MG63 (cell line): ENCODE measurements at regions not wholly inside any gene's neighbourhood (a gene's known extent, or its start where the extent isn't known, plus 50 kb on each side); places are given as distances from the start of the nearest gene placed in this dataset.
"Not testable (repeated sequence)": the region's sequence is repeated elsewhere in the genome, so short reads cannot be mapped to it uniquely, and the experiment has no call there.

Experiments
- DNase-seq: peaks from one replicate; pipeline ENCODE4 v3.0.0-alpha.2; 2020
- H3K27me3 ChIP-seq: fragments of 250-450 bp; sonication (Bioruptor Pico); 2 replicates; pipeline ENCODE4 v1.5.1; 2020; ENCODE audit warnings: mild to moderate bottlenecking, moderate library complexity
- H3K36me3 ChIP-seq: fragments of 250-450 bp; sonication (Bioruptor Pico); 2 replicates; pipeline ENCODE4 v1.5.1; 2020; ENCODE audit warnings: mild to moderate bottlenecking, moderate library complexity
- H3K4me3 ChIP-seq: fragments of 250-450 bp; sonication (Bioruptor Pico); 2 replicates; pipeline ENCODE4 v1.5.1; 2020; ENCODE audit warnings: mild to moderate bottlenecking, moderate library complexity
- H3K9me3 ChIP-seq: fragments of 250-450 bp; sonication (Bioruptor Pico); 2 replicates; pipeline ENCODE4 v1.5.1; 2020; ENCODE audit warnings: mild to moderate bottlenecking, moderate library complexity

DNA sequence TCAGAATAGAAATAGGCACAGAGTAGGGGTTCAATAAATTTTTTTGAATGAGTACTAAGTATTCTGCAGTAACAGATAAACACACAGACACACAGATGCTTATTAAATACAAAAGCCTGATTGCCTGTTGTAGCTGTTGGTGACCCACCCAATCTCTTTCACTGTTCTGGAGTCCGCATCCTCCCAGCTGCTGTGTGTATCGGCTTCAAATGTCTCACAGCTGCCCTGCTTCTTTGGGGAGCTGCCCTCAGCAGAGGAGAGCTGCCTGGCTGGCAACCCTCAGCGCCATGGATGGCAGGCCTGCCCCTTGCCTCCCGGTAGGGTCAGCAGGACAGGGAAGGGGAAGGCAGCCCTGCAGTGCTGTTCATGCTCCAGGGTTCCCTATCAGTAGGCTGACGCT is 50.5 kb upstream of the PRNP start:
- no peaks in the 10 kb centered on the region for H3K27me3 ChIP-seq
- DNase-seq: no peak
- H3K36me3 ChIP-seq: no peaks in the 10 kb centered on the region
- no peaks in the 10 kb centered on the region; the same call in 1 of the 2 replicates for H3K9me3 ChIP-seq
- no peak overlapping the region for H3K4me3 ChIP-seq

DNA sequence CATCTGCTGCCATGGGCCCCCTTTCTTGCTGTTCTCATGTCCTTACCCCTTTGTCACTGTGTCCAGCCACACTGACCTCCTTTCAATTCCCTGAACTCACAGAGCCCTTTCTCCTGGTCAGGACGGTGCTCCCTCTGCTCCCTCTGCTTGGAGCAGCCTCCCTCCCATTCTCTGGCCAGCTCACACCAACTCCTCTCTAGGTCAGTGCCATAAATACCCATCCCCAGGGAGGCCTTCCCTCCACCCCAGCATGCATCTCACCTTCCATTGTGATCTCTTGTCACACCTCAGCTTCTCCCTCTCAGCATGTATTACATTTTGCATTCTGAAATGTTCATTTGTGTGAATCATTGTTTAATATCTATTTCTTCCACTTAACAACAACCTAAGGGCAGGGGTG is 50.9 kb upstream of the PRNP start:
- no peak for DNase-seq
- Histone ChIP-seq H3K4me3 (no peak overlapping the region), H3K36me3 (no peaks in the 10 kb centered on the region), H3K27me3 (no peaks in the 10 kb centered on the region), H3K9me3 (no peaks in the 10 kb centered on the region; the same call in 1 of the 2 replicates)

DNA sequence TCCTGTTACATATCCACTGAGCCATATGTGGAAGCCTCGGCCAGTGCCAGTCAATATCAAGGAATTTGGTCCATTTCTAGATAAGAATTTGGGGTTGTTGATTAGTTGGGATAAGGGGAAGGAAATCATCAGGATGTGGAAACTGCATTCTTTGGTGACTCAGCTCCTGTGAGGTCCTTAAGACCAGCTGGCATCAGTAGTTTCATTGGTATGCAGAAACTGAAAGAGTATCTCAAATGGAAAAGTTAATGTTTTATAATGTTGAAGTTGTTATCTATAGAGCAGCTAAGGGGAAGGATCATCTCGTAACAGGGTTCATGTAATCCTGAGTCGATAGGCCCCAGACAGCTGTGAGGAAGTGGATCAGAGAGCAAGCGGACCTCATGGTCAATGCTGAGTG is 52.5 kb upstream of the PRNP start:
- no peak for DNase-seq
- no peaks in the 10 kb centered on the region; the same call in 1 of the 2 replicates for H3K9me3 ChIP-seq
- no peaks in the 10 kb centered on the region for H3K36me3 ChIP-seq
- H3K4me3 ChIP-seq: no peak overlapping the region
- no peaks in the 10 kb centered on the region for H3K27me3 ChIP-seq

DNA sequence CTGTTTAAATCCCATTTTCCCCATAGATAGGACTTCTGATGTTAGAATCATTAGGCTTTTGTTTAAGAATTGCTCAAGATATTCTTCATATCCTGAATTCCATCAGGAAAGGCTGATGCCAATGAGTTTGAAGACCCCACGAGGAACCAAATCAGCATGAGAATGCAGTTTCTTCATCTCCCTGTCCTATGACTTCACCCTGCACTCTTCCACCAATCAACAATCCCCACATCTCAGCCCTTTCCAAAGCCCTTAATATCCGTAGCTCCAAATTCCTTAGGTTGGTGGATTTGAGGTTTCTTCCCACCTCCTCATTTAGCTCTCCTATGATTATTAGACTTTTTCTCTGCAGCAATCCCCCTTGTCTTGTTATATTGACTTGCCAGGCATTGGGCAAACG is 52.9 kb upstream of the PRNP start:
- Histone ChIP-seq H3K9me3 (no peaks in the 10 kb centered on the region; the same call in 1 of the 2 replicates), H3K27me3 (no peaks in the 10 kb centered on the region), H3K4me3 (no peak overlapping the region), H3K36me3 (no peaks in the 10 kb centered on the region)
- DNase-seq: no peak

DNA sequence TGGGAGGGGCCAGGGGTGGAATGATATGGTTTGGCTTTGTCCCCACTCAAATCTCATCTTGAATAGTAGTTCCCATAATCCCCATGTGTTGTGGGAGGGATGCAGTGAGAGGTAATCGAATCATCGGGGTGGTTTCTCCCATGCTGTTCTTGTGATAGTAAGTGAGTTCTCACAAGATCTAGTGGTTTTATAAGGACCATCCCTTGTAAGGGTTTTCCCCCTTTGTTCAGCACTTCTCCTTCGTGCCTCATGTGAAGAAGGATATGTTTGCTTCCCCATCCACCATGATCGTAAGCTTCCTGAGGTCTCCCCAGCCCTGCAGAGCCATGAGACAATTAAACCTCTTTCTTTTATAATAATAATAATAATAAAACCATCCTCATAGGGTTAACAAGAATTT is 53.4 kb upstream of the PRNP start:
- Histone ChIP-seq H3K9me3 (no peaks in the 10 kb centered on the region; the same call in 1 of the 2 replicates), H3K4me3 (no peak overlapping the region), H3K36me3 (no peaks in the 10 kb centered on the region), H3K27me3 (no peaks in the 10 kb centered on the region)
- DNase-seq: no peak

DNA sequence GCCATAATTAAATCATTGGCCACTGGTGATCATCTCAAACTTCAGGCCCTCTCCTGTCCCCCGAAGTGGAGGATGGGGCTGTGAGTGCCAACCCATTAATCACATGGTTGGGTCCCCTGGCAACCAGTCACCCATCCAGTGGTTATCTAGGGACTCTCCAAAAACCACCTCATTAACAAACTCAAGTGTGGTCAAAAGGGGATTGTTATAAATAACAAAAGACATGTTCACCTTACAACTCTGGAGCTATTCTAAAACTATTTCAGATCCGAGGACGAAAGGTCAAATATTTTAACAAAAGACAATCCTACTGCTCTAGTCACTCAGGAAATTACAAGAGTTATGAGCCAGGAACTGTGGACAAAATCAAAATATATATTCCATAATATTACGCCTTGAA is 60.0 kb upstream of the PRNP start:
- DNase-seq: no peak
- Histone ChIP-seq H3K27me3 (no peaks in the 10 kb centered on the region), H3K9me3 (no peaks in the 10 kb centered on the region), H3K36me3 (no peaks in the 10 kb centered on the region), H3K4me3 (no peak overlapping the region)

DNA sequence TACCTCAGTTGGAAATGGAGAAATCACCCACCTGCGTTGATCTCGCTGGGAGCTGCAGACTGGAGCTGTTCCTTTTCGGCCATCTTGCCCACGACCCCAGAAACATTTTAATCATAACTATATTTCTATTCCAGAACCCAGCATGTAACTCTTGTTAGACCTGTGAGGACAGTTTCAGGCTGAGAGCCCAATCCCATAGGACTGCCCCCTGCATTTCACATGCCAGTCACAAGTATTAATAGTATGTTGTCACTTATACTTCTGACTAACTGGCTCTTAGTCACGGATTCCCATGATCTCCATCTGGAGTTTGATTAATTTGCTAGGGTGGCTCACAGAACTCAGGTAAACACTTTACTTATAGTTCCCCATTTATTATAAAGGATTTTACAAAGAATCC is 60.6 kb upstream of the PRNP start:
- no peaks in the 10 kb centered on the region for H3K27me3 ChIP-seq
- DNase-seq: no peak
- H3K36me3 ChIP-seq: no peaks in the 10 kb centered on the region
- no peaks in the 10 kb centered on the region for H3K9me3 ChIP-seq
- H3K4me3 ChIP-seq: no peak overlapping the region

DNA sequence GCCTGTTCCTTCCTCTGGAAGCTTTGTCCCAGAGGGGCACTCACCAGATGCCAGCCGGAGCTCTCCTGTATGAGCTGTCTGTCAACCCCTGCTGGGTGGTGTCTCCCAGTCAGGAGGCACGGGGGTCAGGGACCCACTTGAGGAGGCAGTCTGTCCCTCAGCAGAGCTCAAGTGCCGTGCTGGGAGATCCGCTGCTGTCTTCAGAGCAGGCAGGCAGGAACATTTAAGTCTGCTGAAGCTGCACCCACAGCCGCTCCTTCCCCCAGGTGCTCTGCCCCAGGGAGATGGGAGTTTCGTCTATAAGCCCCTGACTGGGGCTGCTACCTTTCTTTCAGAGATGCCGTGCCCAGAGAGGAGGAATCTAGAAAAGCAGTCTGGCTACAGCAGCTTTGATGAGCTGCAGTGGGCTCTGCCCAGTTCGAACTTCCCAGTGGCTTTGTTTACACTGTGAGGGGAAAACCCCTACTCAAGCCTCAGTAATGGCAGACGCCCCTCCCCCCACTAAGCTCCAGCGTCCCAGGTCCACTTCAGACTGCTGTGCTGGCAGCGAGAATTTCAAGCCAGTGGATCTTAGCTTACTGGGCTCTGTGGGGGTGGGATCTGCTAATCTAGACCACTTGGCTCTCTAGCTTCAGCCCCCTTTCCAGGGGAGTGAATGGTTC is 61.5 kb upstream of the PRNP start:
- DNase-seq, H3K4me3 ChIP-seq, H3K27me3 ChIP-seq, H3K9me3 ChIP-seq, H3K36me3 ChIP-seq: not testable (repeated sequence)

DNA sequence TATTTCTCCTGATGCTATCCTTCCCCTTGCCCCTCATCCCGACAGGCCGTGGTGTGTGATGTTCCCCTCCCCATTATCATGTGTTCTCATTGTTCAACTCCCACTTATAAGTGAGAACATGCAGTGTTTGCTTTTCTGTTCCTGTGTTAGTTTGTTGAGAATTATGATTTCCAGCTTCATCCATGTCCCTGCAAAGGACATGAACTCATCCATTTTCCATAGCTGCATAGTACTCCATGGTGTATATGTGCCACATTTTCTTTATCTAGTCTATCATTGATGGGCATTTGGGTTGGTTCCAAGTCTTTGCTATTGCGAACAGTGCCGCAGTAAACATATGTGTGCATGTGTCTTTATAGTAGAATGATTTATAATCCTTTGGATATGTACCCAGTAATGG is 67.1 kb upstream of the PRNP start:
- DNase-seq, H3K9me3 ChIP-seq, H3K4me3 ChIP-seq, H3K36me3 ChIP-seq, H3K27me3 ChIP-seq: not testable (repeated sequence)

DNA sequence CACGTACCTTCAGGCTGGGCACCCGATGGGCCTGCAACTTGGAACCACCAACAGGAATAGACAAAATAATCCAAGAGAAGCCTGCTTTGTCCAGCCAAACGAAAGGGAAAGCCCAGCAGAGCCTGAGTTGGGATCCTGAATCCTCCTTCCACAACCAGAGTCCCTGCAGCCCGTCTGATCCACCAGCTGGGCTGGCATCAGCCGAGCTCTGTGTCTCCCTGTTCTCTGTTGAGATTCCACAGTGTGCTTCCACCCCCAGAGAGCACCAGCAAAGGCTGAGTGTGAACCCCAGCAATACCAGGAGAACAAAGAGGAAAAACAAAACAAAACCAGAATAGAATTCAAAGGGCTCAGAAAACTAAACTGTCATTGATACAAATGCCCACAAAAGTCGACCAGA is 68.8 kb upstream of the PRNP start:
- Histone ChIP-seq H3K9me3 (no peaks in the 10 kb centered on the region), H3K4me3 (no peak overlapping the region), H3K36me3 (no peaks in the 10 kb centered on the region), H3K27me3 (no peaks in the 10 kb centered on the region)
- DNase-seq: no peak

DNA sequence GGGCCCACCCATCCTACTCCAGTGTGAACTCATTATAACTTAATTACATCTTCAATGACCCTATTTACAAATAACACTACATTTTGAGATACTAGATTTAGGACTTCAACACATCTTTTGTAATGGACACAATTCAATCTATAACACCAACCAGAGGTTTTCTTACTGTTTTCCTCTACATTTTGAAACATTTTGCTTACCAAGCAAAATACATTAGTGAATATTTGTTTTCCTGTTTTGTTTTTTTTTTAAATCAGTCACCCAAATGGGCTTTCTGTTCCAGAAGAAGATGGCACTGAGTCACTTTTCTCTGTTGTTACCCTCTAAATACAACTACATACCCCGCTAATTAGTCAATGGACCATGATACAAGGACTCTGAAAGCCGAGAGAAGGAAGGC is 69.2 kb upstream of the PRNP start:
- DNase-seq: no peak
- H3K36me3 ChIP-seq: no peaks in the 10 kb centered on the region
- no peak overlapping the region for H3K4me3 ChIP-seq
- no peaks in the 10 kb centered on the region for H3K27me3 ChIP-seq
- H3K9me3 ChIP-seq: no peaks in the 10 kb centered on the region

DNA sequence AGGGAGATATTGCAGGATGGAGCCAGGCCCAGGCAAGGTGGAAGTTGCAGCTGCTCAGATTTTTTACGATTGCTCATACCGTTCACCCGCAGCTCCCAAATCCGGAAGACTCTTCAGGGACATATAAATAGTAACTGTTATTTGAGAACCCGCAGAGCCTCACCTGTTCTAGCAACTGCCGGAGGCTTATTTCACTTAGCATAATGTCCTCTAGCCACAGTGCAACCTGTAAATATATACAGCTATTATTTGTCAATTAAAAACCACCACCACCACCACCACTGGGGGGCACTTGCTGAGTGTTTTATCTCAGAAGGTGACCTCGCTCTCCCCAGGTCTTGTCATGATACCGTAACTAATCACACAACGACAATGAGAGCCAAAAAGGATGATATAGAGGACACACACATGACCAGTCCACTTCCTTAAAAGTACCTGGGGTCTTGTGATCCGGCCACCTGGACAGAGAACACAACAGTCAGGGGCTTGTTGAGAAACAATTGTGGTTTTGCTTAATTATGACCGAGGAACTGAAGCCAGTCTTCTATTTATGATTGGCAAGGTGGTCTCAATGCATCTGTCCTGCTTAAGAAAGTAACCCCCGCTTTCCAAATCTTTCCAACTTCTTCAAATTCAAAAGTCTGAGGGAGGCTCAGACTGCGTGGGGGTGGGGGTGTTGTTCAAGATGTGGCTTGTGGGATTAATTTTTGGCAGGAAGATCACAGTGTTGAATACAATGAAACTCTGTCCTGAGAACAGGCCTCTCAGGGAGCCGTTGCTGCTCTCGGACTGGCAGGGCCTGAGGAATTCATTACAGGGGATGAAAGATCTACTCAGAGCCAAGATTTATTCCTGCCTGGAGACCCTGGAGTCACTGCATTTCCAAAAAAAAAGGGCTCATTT is 72.3 kb upstream of the PRNP start:
- DNase-seq: peak; percentile 24
- no peaks in the 10 kb centered on the region for H3K27me3 ChIP-seq
- no peak overlapping the region for H3K4me3 ChIP-seq
- no peaks in the 10 kb centered on the region for H3K36me3 ChIP-seq
- H3K9me3 ChIP-seq: no peaks in the 10 kb centered on the region

DNA sequence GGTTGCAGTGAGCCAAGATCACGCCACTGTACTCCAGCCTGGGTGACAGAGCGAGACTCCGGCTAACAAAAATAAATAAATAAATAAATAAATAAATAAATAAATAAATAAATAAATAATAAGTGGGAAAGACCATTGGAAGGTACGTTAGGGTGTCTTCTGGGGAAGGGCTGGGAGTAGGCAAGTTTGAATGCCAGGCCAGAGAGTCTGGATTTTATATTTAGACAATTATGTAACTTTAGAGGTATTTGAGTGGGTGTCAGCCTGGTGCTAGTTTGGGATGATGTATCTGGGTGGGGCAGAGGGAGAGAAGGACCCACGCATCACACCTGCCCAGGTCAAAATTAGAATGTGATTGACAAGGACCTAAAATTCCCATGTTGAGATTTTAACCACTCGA is 73.1 kb upstream of the PRNP start:
- Histone ChIP-seq H3K9me3 (no peaks in the 10 kb centered on the region), H3K4me3 (no peak overlapping the region), H3K27me3 (no peaks in the 10 kb centered on the region), H3K36me3 (no peaks in the 10 kb centered on the region)
- no peak for DNase-seq

DNA sequence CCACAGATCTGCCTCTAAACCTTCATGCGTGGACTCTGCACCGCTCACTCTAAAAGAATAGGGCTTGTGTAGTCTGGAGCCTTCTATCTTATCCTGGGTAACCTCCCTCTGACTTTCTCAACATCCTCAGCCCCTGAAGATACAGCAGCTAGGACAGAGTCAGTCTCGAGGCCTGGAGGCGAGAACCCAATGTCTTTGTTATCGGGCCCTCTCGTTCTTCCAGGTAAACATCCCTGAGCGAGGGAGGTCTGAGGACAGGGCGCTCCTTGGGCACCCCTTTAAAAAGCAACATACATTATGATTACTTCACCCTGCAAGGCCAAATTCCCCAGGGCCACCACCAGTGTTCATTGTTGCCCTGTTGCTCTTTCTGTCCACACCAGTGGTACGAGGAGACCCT is 75.4 kb upstream of the PRNP start:
- Histone ChIP-seq H3K9me3 (no peaks in the 10 kb centered on the region), H3K27me3 (no peaks in the 10 kb centered on the region), H3K4me3 (no peak overlapping the region), H3K36me3 (no peaks in the 10 kb centered on the region)
- no peak for DNase-seq

DNA sequence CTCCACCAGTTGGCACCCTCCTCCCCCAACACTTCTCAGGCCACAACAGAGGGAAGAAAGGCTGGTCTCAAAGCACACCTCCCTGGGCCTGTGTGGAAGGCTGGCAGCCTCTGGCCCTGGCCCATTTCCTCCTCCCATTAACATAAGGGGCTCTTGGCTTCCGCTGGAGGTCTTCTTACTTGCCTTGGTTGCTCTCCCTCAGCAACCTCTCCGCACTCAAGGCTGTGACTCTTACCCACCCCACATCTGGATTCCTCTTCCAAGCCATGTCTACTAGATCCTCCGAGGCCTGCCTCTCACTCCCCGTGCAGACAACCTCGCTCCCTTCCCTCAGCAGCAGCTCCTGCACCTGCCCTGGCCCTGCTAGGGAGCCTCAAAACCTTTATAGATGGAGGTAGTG is 76.7 kb upstream of the PRNP start:
- Histone ChIP-seq H3K27me3 (no peaks in the 10 kb centered on the region), H3K9me3 (no peaks in the 10 kb centered on the region), H3K4me3 (no peak overlapping the region), H3K36me3 (no peaks in the 10 kb centered on the region)
- no peak for DNase-seq

DNA sequence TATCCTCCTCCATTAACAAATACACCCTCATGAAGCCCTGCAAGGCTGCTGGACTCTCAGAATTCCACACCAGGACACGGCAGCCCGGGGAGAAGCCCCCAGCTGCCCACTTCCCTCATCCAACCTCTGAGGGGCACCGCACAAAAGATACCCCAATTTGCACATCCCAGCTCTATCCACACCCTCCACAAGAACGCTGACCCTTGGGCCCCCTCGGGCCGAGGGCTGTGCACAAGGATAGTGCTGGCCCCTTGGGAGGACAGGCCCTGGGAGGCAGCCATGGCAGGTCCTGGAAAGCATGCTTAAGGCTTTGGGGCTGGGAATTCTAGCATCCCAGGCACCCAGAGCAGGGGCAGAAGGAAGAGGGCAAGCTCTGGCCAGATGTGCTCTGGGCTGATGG is 77.4 kb upstream of the PRNP start:
- no peak for DNase-seq
- H3K36me3 ChIP-seq: no peaks in the 10 kb centered on the region
- H3K9me3 ChIP-seq: no peaks in the 10 kb centered on the region
- no peak overlapping the region for H3K4me3 ChIP-seq
- no peaks in the 10 kb centered on the region for H3K27me3 ChIP-seq

DNA sequence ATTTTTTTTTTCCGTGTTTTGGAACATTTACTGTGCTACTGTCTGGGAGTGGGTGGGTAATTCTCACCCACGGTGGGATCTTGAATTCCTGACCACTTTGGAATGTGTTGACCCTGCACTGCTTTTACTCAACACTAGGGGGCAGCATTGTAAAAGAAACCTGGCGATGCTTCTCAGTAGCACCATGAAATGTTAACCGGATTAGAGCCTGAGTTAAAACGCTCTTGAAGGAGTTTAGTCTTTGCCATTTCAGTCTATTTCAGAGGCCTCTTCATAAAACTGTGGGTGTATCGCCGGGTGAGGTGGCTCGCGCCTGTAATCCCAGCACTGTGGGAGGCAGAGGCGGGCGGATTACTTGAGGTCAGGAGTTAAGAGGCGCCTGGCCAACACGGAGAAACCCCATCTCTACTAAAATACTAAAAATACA is 79.0 kb upstream of the PRNP start:
- Histone ChIP-seq H3K27me3 (no peaks in the 10 kb centered on the region), H3K9me3 (no peaks in the 10 kb centered on the region), H3K4me3 (no peak overlapping the region), H3K36me3 (no peaks in the 10 kb centered on the region)
- peak; percentile 18 for DNase-seq

DNA sequence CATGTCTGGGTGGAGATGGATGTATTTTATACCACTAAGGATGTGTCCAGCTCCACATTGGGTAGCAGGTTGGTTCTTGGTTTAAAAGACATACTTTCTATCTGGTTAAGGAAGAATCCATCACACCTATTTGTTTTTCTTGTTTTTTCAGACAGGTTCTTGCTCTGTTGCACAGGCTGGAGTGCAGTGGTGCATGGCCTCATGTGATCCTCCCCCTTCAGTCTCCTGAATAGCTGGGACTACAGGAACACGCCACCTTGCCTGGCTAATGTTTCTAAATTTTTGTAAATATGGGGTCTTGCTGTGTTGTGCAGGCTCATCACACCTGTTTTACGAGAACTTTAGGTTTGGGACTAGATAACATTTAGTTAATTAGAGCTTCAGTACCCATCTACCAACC is 80.2 kb upstream of the PRNP start:
- no peak for DNase-seq
- no peaks in the 10 kb centered on the region for H3K27me3 ChIP-seq
- no peaks in the 10 kb centered on the region for H3K9me3 ChIP-seq
- no peaks in the 10 kb centered on the region for H3K36me3 ChIP-seq
- no peak overlapping the region for H3K4me3 ChIP-seq
